Activated gamma-delta T cell treated with Interleukin-2 at 50 U/mL for 16 hours (primary cell): ENCODE measurements at regions not wholly inside any gene's neighbourhood (a gene's known extent, or its start where the extent isn't known, plus 50 kb on each side); places are given as distances from the start of the nearest gene placed in this dataset.

ENCODE experiments used
- DNase-seq: peaks from one replicate; pipeline ENCODE4 v3.0.0-alpha.2; 2020

GRCh38 chr14:97273540-97273939 is 476.4 kb downstream of the VRK1 start:
- DNase-seq: no peak

GRCh38 chr14:97274626-97275025 is 477.4 kb downstream of the VRK1 start:
- DNase-seq: no peak

GRCh38 chr14:97275276-97275675 is 478.1 kb downstream of the VRK1 start:
- no peak for DNase-seq

GRCh38 chr14:97276573-97276972 is 479.4 kb downstream of the VRK1 start:
- DNase-seq: no peak

- DNase-seq: no peak
These were observed 480.5 kb downstream of the VRK1 start for GRCh38 chr14:97277711-97278110.

- no peak for DNase-seq
These were observed 483.3 kb downstream of the VRK1 start for GRCh38 chr14:97280526-97280925.

- no peak for DNase-seq
These were observed 484.6 kb downstream of the VRK1 start for GRCh38 chr14:97281741-97282140.

GRCh38 chr14:97282210-97283004 is 485.2 kb downstream of the VRK1 start:
- no peak for DNase-seq

GRCh38 chr14:97283005-97283403 is 485.8 kb downstream of the VRK1 start:
- no peak for DNase-seq

GRCh38 chr14:97283426-97283825 is 486.2 kb downstream of the VRK1 start:
- no peak for DNase-seq

- no peak for DNase-seq
These were observed 486.7 kb downstream of the VRK1 start for GRCh38 chr14:97283841-97284240.

- no peak for DNase-seq
These were observed 490.8 kb downstream of the VRK1 start for GRCh38 chr14:97287956-97288355.

GRCh38 chr14:97290065-97290464 is 492.9 kb downstream of the VRK1 start:
- DNase-seq: no peak

- DNase-seq: no peak
These were observed 493.8 kb downstream of the VRK1 start for GRCh38 chr14:97290977-97291376.

- DNase-seq: no peak
These were observed 496.5 kb downstream of the VRK1 start for GRCh38 chr14:97293659-97294058.

GRCh38 chr14:97295108-97295710 is 498.0 kb downstream of the VRK1 start:
- no peak for DNase-seq

- DNase-seq: no peak
These were observed 499.0 kb downstream of the VRK1 start for GRCh38 chr14:97296176-97296575.

GRCh38 chr14:97297100-97297499 is 499.9 kb downstream of the VRK1 start:
- DNase-seq: no peak

- DNase-seq: no peak
These were observed 501.1 kb downstream of the VRK1 start for GRCh38 chr14:97298331-97298730.

- no peak for DNase-seq
These were observed 501.6 kb downstream of the VRK1 start for GRCh38 chr14:97298736-97299135.

- peak; percentile 15 for DNase-seq
These were observed 502.5 kb downstream of the VRK1 start for GRCh38 chr14:97299661-97300060.

GRCh38 chr14:97301931-97302559 is 504.9 kb downstream of the VRK1 start:
- DNase-seq: no peak

GRCh38 chr14:97306133-97306759 is 509.1 kb downstream of the VRK1 start:
- DNase-seq: no peak

GRCh38 chr14:97306760-97307246 is 509.6 kb downstream of the VRK1 start:
- no peak for DNase-seq
